Fibroblast of skin of right biceps (primary cell): ENCODE measurements at regions not wholly inside any gene's neighbourhood (a gene's known extent, or its start where the extent isn't known, plus 50 kb on each side); places are given as distances from the start of the nearest gene placed in this dataset.

ENCODE experiments used
- DNase-seq: peaks from one replicate; pipeline ENCODE4 v3.0.0-alpha.2; 2013

DNA sequence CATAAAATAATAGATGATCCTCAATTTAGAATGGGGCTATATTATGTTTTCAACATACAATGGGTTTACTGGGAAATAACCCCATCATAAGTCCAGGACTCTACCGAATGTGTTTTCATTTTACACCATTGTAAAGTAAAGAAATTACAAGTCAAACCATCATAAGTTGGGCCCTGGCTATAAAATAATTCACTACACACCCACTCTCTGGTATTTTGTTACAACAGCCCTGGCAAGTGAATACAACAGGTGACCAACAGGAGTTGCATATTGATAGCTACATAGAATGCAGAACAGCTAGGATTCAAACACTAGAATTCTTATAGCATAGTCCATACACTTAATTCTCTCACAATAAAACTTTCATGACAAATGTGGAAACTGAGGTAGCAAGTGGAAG, 673.0 kb upstream of the CA10 start:
- no peak for DNase-seq

DNA sequence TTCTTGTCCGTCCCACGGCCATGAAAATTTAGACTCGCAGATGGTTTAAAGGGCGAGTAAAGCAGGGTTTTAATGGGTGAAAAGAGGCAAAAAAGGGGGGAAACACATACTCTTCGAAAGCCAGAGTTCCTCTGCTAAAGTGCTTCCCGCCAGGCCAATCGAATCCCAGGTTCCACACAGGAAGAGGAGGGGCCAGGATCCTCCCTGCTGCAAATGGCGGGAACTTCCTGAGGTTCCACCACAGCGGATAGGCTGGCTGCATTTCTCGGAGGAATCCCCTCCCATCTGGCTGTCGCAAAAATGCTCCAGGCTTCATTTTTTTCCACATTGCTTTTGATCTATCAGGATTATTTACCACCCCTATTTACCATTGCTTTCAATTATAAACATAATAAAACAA, 670.1 kb upstream of the CA10 start:
- no peak for DNase-seq

DNA sequence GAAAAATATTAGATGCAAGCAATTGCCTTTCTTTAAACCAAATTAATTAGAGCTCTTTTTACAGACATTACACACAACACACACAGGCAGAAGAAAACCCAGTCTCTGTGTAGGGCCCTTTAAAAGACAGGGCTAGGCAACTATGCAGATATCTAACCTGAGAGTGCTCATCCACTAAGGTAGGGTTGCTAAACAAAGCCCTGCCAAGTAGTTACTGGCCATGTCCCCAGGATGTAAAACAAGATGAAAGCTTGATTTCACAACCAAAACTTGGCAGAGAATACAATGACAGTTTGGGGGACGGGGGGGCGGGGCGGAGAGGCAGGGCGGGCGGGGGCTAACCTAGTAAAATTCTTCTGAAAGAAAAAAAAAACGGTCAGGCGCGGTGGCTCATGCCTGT, 669.0 kb upstream of the CA10 start:
- no peak for DNase-seq

DNA sequence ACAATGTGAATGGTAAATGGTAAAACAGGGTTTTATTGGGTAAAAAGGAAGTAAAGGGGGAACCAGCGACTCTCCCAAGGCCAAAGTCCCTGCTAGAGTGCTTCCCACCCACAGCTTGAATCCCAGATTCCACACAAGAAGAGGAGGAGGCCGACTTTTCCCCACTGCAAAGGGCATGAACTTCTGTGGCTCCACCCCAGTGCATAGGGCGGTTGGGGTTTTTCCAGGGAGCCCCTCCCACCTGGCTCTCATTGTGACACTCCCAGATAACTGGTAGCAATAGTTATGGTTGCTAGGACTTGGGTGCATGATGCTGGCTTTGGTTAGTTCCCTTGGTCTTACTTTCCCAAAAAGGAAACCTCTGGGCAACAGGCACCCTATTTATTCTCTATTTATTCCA, 666.0 kb upstream of the CA10 start:
- no peak for DNase-seq

DNA sequence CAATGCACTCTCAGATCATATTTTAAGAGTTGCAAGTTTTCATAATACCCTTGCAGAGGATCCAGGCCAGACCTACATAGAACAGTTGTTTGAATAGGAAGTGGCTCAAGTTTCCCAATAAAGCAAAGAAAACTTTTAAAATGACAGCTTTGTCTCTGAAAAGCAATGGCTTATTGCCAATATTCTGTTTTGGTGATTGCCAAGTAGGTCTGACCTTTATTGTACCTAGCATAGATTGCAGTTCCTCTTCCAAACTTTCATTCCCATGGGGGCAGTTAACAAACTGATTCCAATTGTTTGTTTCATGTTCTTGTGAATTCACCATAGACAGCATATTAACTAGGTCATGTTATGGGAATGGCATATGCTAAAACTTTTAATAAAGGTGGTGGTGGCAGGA, 664.6 kb upstream of the CA10 start:
- no peak for DNase-seq

DNA sequence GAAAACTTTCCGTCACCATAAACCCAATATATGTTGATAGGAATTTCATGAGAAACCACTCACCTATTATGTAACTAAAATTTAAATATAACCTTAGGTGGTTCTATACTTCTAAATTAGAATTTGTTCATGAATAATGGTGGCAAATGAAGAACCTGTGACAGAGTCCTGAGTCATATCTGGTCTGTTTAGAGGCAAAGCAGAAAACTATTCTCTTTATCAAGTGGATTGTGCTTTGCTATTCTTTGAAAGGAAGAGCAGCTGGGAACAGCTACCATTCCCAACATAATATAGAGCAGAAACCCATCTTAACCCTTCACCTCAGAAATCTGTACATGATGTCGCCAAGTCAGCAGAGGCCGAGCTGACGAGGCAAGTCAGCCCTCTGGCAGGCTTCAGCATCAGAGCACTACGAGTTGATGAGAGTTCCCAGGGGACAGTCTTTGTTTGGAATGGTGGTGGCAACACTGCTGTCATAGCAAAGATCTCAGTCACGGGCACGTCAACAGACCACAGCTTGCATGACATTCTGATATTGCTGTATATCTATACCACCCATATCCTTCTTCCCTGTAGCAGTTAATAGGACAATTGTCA, 631.9 kb upstream of the CA10 start:
- no peak for DNase-seq

DNA sequence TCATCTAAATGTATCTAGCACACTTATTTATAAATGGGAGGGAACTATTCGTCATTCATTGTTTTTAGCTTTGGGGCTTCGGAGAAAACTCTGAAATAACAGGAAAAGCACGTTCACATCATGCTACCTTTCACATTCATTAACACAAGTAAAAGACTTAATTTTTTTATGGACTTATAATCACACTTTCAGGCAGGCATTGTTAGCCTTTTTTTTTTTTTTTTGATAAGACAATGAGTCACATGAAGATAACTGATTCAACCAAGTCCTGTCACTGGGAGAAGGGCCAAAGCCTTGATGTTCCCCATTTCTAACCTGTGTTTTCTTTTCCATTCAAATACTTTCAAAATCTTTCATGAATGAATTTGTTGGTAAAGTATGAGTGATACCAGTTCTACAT, 631.3 kb upstream of the CA10 start:
- DNase-seq = no peak

DNA sequence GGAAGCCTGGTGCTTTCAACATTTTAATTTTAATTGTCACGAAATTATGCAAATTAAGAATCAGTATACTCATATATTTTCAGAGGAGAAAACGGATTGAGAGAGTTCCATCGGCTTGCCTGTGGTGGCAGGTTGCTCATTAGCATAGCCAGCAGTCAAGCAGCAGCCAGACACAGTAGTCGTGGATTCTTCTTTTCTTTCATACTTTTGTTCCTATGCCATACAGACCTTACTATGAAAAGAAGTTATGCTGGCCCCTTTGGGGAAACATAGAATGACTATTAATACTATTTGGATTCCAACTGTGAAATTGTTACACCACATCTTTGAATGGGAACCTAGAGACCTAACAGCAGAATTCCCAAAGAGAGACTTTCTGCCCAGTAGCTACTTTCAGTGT, 617.7 kb upstream of the CA10 start:
- DNase-seq = no peak

DNA sequence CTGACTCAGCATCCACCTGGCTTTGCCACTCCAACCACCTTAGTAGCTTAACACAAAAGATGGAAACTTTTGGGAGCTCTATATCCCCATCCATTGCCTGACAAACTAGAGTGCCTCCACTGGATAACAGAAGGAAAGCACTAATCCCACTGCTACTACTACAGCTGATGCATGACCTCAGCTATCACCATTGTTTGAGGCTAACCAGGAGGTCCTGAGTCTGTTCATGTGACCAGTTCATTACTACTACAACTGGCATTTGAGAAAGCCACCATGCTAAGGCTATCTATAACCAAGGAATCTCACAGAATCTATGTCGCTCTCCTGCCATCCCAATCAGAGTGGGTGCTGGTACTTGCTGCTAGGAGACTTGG, 604.3 kb upstream of the CA10 start:
- DNase-seq = no peak

DNA sequence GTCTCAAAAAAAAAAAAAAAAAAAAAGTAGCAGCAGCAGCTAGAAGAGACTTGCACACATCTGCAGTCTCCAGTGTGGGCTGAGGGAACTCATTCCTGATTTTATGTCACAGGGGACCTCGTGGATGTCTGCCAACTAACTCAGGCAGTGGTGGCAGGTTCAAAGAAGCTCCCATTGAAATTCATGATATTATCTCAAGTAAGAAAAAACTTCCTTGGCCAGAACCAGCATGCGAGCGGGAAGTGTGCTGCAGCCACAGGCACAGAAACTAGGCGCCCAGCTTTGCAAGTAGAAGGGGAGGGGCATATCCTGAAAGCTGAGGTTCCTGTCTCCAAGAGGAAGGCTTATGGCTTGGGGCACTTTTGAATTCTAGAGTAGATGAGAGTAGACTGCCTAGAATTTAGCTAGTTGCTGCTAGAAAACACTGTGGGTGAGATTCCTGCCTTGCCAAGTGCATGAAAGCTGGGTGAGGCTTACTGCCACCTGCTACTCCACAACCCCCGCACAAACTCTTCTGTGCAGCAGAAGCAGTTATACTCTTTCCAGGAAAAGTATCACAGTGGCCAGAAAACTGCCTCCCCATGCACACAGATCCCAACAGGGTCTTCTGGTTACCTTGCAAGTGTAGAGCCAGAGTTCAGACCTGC, 603.8 kb upstream of the CA10 start:
- DNase-seq = no peak

DNA sequence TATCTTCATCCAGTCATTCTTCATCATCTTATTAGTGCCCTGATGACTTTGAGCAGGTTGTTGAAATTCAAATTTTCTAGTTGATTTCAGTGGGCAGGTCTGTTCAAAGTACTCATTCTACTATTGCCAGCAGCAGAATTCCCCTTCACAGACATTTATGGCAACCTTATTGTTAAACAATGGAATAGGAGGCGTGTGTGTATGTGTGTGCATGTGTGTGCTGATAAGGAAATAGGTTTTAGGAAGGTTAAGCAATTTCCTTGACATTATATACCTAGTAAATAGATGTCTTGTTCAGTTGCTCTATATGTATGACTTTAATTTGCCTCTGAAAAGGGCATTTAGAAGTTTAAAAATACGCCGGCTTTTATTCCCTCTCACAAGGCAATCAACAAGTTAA, 601.4 kb upstream of the CA10 start:
- DNase-seq = no peak

DNA sequence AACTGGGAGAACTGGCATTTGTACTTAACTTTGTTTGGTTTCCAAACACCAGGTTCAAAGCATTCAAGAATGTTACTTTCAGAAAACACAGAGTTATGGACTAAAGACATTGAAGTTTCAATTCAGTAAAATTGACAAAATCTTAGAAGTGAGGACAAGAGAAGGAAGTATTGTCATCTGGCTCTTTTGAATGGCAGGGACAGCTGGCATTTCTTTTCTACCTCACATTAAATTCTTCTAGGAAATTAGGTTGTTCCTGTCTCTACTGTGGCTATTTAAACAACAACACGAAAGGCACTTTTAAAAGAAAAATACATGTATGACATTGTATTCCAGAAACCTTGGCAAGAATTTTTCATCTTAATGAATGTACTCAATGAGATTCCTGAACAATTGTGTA, 600.0 kb upstream of the CA10 start:
- no peak for DNase-seq

DNA sequence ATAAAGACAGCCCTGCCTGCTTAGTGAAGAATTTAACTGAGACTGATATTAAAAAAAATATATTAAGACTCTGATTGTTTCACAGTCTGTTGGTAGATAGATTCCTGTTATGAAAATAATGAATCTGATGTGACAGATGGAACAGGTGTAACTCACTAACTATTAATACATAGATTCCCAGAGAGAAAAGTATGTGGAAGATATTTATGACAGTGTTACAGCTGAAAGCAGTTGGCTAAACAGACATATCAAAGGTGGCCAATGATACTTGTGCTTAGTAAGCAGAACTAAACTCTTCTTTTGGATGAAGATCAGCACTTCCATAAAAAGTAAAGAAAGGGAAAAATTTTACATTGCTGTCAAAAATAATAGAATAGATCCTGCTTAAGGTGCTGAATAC, 598.2 kb upstream of the CA10 start:
- DNase-seq = no peak

DNA sequence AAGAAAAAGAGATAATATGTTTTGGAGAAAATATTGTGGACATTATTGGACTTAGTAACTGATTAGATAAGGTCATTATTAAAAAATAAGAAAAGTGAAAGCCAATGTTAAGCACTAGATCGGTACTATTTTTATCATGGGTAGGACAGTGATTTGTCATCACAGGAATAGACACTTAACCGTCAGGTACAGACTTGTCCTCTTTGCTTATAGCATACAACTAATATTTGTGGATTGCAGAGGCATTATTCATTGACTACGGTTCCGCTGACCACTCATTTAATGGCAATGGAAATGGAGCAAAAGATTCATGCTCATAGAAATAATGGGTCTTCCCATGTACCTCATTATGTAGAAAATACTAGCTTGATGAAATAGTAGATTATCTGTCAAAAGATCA, 596.3 kb upstream of the CA10 start:
- no peak for DNase-seq

DNA sequence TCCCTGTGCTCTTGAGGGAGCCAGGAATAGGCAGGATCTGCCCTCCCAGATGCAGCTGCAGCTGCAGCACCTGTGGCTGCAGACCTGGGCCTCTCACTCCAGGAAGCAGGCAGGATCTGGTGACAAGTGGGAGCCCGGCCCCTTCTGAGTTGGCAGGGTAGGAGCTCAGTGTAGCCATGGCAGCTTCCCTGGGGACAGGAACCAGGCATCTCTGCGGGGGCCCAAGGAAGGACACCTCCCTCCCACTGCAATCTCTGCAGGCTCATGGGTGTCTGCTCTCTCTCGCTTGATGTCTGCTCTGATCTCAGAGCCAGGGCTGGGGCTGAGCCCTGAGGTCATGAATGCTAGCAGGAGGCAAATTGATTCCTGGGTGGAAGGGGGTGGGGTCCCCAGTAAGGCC, 592.5 kb upstream of the CA10 start:
- DNase-seq = no peak

DNA sequence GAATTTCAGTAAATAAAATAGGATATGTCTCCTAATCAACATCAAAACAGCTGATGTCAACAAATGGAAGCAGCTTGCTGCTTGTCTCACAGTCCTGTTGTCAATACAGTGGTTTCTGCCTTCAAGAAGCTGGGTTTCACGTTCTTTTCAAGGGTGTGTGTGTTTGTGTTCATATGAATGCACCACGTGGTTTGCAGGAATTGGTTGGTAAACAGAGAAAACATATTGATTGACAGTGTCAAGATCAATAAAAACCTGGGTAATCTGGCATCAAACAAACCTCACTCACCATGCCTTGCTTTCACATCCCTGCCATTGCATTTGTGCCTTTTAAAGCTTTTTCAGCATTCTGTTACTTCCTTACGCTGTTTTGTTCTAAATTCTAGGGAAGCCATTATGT, 585.7 kb upstream of the CA10 start:
- no peak for DNase-seq

DNA sequence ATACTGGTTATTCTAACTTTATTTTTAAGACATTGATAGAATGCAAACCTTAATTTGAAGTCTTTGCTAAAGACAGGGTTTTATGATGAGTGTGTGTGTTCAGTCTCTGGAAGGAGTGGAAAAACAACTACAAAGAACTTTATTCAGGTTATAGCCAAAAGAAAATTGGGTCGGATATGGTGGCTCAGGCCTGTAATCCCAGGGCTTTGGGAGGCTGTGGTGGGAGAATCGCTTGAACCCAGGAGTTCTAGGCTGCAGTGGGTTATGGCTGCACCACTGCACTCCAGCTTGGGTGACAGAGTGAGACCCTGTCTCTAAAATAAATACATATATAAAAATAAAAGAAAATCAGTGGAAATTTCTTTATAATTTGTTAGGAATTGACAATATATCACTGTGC, 581.5 kb upstream of the CA10 start:
- DNase-seq = no peak

DNA sequence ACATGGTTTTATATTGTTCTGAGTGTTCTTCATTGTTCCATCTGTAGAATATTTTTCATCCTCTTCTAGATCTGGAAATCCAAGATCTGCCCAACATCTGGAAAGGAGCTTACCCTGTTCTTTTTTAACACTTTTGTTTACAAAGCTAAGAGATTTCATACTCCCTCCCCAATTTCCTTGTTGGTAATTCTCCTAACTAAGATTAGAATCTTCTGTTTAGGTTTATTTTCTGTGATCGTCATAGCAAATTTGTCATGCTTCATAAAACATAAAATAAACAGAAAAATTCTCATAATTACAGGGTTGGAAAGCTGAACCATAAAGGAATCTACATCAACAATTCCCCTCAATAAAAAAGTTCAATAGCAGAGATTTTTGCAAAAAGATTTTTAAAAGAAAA, 580.3 kb upstream of the CA10 start:
- DNase-seq = no peak

DNA sequence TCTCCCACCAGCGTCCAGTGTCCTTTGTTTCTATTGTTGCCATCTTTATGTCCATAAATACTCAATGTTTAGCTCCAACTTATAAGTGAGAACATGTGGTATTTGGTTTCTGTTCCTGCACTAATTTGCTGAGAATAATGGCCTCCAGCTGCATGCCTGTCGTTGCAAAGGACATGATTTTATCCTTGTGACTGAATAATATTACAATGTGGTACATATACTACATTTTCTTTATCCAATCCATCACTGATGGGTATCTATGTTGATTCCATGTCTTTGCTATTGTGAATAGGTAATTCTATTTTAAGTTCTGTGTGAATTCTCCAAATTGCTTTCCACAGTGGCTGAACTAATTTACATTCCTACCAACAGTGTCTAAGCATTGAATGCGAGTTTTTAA, 578.6 kb upstream of the CA10 start:
- no peak for DNase-seq

DNA sequence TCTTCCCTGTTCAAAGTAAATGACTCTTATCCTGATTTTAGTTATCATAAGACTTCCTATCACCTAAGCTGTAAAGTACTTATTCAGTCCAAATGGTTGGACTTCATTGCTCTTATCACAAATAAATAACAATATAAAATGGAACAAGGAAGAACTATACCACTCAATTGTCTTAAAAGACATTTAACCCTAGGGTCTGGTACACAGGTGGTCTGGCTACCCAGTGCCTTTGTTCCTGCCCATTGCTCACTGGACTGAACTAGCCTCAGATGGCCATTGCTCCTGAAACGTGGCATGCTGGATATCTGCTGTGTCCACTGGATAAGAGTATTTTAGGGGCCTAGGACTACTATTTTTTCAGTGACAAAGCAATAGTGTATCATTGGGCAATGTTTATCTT, 574.3 kb upstream of the CA10 start:
- no peak for DNase-seq

DNA sequence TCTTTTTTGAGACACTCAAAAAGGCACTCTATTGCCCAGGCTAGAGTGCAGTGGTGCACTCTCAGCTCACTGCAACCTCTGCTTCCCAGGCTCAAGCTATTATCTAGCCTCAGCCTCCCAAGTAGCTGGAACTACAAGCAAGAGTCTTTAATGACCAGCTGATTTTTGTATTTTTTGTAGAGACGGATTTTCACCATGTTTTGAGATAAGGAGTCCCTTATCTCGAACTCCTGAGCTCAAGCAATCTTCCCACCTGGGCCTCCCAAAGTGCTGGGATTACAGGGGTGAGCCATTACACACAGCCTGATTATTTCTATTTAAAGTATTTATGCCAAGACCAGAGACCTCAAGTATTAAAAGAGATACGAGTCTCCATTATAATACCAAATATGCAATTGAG, 566.1 kb upstream of the CA10 start:
- no peak for DNase-seq

DNA sequence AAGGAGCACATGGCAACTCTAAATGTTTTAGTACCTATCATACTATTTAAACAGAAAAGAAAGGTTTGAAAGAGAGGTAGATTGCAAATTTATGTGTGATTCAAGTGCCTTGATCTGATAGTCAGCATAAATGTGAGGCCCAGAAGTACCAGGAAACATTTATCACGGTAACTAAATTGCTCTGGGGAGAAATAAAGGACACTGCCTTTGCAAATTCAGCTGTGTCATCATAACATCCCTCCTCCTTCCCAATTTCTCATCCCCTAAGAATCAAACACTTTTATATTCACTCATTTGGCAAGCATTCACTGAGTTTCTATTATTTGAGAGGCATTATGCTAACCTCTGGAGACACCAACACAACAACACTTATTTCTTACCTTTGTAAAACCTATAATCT, 563.4 kb upstream of the CA10 start:
- DNase-seq = no peak

DNA sequence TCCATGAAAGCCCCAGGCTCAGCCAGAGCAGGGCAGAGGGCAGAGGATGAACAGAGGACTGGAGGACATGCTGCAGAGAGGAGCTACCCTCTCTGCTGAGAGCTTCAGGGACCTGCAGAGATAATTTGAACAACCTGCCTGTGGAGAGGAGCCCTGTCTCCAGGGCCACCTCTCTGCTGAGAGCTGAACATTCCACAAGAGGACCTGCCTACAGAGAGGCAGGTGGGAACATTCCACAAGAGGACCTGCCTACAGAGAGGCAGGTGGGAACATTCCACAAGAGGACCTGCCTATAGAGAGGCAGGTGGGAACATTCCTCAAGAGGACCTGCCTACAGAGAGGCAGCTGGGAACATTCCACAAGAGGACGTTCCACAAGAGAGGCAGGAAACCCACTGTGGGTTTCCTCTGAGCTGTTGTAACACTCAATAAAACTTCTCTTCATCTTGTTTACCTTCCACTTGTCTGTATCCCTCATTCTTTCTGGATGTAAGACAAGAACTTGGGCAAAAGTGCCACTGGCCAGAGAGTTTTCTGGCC, 551.9 kb upstream of the CA10 start:
- DNase-seq = no peak

DNA sequence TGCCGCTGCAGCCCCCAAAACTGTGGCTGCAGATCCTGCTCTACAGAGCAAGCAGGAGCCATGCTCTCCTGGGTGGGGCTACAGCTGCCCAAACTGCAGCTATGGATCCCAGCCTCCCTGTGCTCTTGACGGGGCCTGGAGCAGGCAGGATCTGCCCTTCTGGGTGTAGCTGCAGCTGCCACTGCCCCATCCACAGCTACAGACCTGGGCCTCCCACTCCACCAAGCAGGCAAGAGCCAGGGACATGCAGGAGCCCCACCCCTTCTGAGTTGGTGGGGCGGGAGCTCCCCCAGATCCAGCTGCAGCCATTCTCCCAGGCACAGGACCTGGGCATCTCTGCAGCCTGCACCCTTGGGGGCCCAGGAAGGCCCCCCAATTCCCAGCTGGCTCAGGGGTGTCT, 551.2 kb upstream of the CA10 start:
- DNase-seq = no peak

DNA sequence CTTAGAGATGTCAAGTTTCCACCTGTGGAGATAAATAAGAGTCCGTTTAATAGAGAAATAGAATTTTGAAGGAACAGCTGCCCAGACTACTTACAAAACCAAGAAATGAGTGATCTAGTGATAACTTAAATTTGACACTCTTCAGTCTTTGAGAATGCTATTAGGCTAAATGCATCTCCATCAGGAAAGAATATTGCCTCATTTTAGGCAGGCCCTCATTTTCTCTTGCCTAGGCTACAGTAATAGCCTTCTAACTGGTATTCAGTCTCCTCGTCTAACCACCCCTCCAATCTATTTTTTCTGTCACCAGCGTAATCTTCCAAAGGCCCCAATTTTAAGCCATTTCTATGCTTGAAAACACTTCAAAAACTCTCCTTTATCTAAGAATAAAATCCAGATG, 537.8 kb upstream of the CA10 start:
- DNase-seq = no peak
